Right lobe of liver (tissue), 4 donors: ENCODE measurements at regions not wholly inside any gene's neighbourhood (a gene's known extent, or its start where the extent isn't known, plus 50 kb on each side); places are given as distances from the start of the nearest gene placed in this dataset.
"Not testable (repeated sequence)": the region's sequence is repeated elsewhere in the genome, so short reads cannot be mapped to it uniquely, and the experiment has no call there.

Source experiments
- POLR2A ChIP-seq: fragments of 450-650 bp; IDR thresholded peaks from one replicate; pipeline ENCODE4 v1.6.1; 2017; ENCODE audit warnings: antibody characterized with exemption, mild to moderate bottlenecking
- TF ChIP-seq, protein P1 (sequence below), 4 donors: fragments of 200-600 bp in 3 of 4; fragments of 450-650 bp in 1 of 4; IDR thresholded peaks; one replicate each; pipeline versions ENCODE4 v1.5.1 to v1.8.0; 2016 to 2022; ENCODE audit warnings: antibody characterized with exemption in 4 of 4, mild to moderate bottlenecking in 2 of 4
- donor health status: DM: no; HTN: no; CAD: no.
- donor health status: DM: no; HTN: no; CAD: no.
- donor health status: DM: no; HTN: yes; CAD: no.

- TF ChIP-seq, protein P1, sequence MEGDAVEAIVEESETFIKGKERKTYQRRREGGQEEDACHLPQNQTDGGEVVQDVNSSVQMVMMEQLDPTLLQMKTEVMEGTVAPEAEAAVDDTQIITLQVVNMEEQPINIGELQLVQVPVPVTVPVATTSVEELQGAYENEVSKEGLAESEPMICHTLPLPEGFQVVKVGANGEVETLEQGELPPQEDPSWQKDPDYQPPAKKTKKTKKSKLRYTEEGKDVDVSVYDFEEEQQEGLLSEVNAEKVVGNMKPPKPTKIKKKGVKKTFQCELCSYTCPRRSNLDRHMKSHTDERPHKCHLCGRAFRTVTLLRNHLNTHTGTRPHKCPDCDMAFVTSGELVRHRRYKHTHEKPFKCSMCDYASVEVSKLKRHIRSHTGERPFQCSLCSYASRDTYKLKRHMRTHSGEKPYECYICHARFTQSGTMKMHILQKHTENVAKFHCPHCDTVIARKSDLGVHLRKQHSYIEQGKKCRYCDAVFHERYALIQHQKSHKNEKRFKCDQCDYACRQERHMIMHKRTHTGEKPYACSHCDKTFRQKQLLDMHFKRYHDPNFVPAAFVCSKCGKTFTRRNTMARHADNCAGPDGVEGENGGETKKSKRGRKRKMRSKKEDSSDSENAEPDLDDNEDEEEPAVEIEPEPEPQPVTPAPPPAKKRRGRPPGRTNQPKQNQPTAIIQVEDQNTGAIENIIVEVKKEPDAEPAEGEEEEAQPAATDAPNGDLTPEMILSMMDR (IDR thresholded peaks at IDR 0.05) = not testable (repeated sequence)
- not testable (repeated sequence) for TF ChIP-seq POLR2A
These were observed 3916.1 kb upstream of the OR11H1 start for GRCh38 chr22:11611876-11612275.
